SJSA1 (cell line): ENCODE measurements at regions not wholly inside any gene's neighbourhood (a gene's known extent, or its start where the extent isn't known, plus 50 kb on each side); places are given as distances from the start of the nearest gene placed in this dataset.
"Not testable (repeated sequence)": the region's sequence is repeated elsewhere in the genome, so short reads cannot be mapped to it uniquely, and the experiment has no call there.

Experiments
- DNase-seq, 2 experiments: peaks; one replicate each; pipeline ENCODE4 v3.0.0-alpha.2; 2015 to 2020; ENCODE audit warnings: low spot score in 2 of 2, low read depth in 1 of 2
- H3K27ac ChIP-seq: fragments of 250-450 bp; sonication (Bioruptor Pico); 2 replicates; pipeline ENCODE4 v1.5.1; 2020; ENCODE audit warnings: mild to moderate bottlenecking, moderate library complexity
- H3K27me3 ChIP-seq: fragments of 250-450 bp; sonication (Bioruptor Pico); replicated peaks from 2 replicates; pipeline ENCODE4 v1.5.1; 2020; ENCODE audit warnings: mild to moderate bottlenecking, moderate library complexity
- H3K36me3 ChIP-seq: fragments of 250-450 bp; sonication (Bioruptor Pico); 2 replicates; pipeline ENCODE4 v1.5.1; 2020; ENCODE audit warnings: mild to moderate bottlenecking
- H3K4me1 ChIP-seq: fragments of 250-450 bp; sonication (Bioruptor Pico); replicated peaks from 2 replicates; pipeline ENCODE4 v1.6.1; 2021; ENCODE audit warnings: mild to moderate bottlenecking
- H3K4me3 ChIP-seq: fragments of 250-450 bp; sonication (Bioruptor Pico); 2 replicates; pipeline ENCODE4 v1.5.1; 2020; ENCODE audit warnings: mild to moderate bottlenecking
- H3K9me3 ChIP-seq: fragments of 250-450 bp; sonication (Bioruptor Pico); replicated peaks from 2 replicates; pipeline ENCODE4 v1.5.1; 2020; ENCODE audit warnings: mild to moderate bottlenecking

DNA sequence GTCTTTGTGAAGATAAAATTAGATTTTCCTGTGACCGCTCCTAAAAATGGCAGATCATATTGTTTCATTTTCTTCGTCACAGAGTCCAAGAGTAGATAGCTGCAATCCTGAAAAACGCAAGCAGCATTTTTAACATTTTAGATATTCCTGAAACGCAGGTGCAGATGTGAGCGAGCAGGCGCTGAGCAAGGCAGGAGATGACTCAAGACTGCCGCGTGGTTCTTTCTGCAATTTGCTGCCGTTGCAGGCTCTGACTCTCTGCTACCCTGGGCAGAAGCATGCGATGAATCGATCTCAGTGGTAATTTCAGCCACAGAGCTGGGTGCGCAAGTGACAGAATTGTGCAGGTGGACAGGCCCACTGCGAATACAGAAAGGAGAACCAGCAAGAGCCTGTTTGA, 331.9 kb downstream of the ACTR3B start:
- H3K27ac ChIP-seq: no peak overlapping the region
- no peaks in the 10 kb centered on the region for H3K27me3 ChIP-seq
- H3K9me3 ChIP-seq: no peaks in the 10 kb centered on the region
- H3K4me1 ChIP-seq: no peaks in the 10 kb centered on the region
- H3K4me3 ChIP-seq: no peak overlapping the region
- DNase-seq: no peak
- H3K36me3 ChIP-seq: no peaks in the 10 kb centered on the region

DNA sequence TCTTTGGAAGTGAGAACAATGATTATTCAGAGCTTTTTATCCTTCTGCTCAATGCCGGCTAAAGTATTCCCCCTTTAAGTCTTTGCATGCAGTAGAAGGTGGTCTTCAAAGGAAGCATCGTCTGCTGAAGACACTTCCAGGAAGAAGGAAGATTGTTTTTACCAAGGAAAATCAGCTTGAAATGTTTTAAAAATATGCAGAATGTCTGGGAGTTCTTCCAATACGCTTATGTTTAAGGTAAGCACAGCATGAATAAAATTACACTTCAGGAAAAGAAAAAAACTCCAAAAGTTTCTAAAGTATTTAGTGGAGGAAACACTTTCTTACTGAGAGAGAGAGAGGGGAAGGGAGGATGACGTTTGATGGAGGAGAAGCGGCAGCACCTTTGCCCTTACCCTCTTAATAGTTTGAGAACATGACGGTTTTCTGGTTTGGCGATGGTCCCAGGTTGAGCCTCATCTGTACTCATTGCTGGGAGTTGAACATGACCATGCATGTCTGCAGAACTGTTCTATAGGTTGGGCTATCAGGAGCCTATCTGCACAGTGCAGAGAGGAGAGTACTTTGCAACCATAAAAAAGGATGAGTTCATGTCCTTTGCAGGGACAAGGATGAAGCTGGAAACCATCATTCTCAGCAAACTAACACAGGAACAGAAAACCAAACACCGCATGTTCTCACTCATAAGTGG, 338.1 kb downstream of the ACTR3B start:
- Histone ChIP-seq H3K4me1 (no peaks in the 10 kb centered on the region), H3K27me3 (no peaks in the 10 kb centered on the region), H3K27ac (no peak overlapping the region), H3K9me3 (no peaks in the 10 kb centered on the region), H3K36me3 (no peaks in the 10 kb centered on the region), H3K4me3 (no peak overlapping the region)
- no peak for DNase-seq

DNA sequence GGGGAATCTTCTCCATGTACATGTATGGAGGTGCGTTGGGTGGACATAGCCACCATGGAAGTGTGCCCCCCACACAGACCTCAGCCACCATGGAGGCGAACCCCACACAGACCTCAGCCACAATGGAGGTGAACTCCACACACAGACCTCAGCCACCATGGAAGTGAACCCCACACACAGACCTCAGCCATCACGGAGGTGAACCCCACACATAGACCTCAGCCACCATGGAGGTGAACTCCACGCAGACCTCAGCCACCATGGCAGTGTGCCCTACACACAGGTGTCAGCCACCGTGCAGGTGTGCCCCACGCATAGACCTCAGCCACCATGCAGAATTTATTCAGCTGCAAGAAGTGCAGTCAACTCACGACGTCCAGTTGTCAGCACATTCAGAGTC, 339.7 kb downstream of the ACTR3B start:
- no peak for DNase-seq
- Histone ChIP-seq H3K27me3 (no peaks in the 10 kb centered on the region), H3K9me3 (no peaks in the 10 kb centered on the region), H3K4me1 (no peaks in the 10 kb centered on the region), H3K4me3 (no peak overlapping the region), H3K27ac (no peak overlapping the region), H3K36me3 (no peaks in the 10 kb centered on the region)

DNA sequence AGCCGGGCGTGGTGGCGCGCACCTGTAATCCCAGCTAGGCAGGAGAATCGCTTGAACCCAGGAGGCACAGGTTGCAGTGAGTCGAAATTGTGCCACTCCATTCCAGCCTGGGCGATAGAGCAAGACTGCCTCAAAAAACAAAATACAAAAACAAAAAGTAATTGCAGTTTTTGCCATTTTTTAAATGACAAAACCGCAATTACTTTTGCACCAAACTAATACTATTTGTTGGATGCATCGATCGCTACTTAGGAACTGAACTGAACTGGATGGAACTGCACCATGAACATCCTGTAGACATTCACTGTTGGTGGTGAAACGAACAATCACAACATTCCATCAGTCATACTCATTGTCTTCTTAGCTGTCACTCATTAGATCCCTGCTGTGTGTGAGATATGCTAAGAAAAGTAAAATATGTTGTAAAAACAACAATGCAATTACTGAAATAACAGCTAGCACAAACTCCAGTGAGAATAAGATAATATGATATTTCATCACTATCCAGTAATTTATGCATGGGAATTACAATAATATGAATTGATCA, 341.2 kb downstream of the ACTR3B start:
- Histone ChIP-seq H3K27me3 (no peaks in the 10 kb centered on the region), H3K27ac (no peak overlapping the region), H3K4me1 (no peaks in the 10 kb centered on the region), H3K9me3 (no peaks in the 10 kb centered on the region), H3K4me3 (no peak overlapping the region), H3K36me3 (no peaks in the 10 kb centered on the region)
- no peak for DNase-seq

DNA sequence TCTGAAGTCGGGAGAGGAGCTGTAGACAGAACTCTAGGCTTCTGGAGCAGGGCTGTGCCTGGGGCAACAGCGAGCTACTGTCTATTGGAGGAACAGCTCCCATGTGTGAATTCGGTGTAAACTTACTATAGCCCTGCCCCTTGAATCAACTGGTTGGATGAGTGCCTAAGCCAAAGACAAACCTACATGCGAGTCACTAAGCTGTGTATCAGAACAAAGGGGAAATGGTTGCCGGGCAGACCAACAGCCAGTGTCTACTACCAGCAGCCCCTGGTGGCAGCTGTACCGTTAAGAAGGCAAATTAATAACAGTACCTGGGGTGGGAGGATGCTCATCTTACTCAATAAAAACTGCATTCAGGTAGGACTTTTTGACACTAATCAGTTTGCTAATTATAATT, 343.6 kb downstream of the ACTR3B start:
- Histone ChIP-seq H3K4me3 (no peak overlapping the region), H3K9me3 (no peaks in the 10 kb centered on the region), H3K4me1 (no peaks in the 10 kb centered on the region), H3K27me3 (no peaks in the 10 kb centered on the region), H3K36me3 (no peaks in the 10 kb centered on the region), H3K27ac (no peak overlapping the region)
- no peak for DNase-seq

DNA sequence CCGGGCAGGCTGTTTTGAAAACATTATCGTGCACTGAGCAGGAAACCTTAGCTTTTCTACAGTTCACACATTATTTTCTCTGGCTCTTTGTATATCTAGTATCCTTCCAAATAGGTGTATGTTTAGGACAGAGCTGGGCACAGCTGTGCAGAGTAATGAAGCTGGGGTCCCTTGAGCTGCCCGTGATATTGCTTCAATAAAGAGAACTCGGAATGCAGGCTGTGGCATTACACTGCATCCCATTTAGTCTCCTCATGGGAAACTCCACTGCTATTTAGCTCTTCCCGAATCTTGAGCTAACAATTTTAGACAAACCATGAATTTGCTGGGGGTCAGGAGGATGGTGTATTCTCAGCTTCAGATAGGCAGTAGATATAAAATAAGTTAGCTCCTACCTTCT, 348.3 kb downstream of the ACTR3B start:
- H3K9me3 ChIP-seq: no peaks in the 10 kb centered on the region
- H3K4me1 ChIP-seq: no peaks in the 10 kb centered on the region
- H3K4me3 ChIP-seq: no peak overlapping the region
- DNase-seq: no peak
- H3K27ac ChIP-seq: no peak overlapping the region
- H3K27me3 ChIP-seq: no peaks in the 10 kb centered on the region
- no peaks in the 10 kb centered on the region for H3K36me3 ChIP-seq

DNA sequence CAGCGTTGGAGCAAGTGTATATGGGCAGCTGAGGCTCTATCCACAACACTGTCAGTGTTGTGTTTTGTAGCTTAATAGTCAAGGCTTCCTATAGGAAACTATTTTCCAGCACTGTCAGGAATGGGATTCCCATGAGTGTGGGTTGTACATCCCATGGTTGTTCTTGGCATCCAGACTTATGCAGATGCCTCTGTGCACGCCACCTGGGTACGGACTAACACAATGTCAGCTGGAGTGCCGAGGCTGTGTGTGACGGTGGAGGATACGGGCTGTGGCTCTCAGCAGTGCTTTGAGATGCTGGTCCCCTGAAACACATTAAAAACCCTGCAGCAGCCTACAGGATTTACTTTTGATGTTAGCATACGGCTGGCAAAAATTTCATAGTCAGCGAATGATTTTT, 350.0 kb downstream of the ACTR3B start:
- H3K27ac ChIP-seq: no peak overlapping the region
- H3K4me3 ChIP-seq: no peak overlapping the region
- DNase-seq: no peak
- no peaks in the 10 kb centered on the region for H3K36me3 ChIP-seq
- H3K9me3 ChIP-seq: peaks cover 5% of the 10 kb centered on the region; the same call in 1 of the 2 replicates
- no peaks in the 10 kb centered on the region for H3K4me1 ChIP-seq
- no peaks in the 10 kb centered on the region for H3K27me3 ChIP-seq

DNA sequence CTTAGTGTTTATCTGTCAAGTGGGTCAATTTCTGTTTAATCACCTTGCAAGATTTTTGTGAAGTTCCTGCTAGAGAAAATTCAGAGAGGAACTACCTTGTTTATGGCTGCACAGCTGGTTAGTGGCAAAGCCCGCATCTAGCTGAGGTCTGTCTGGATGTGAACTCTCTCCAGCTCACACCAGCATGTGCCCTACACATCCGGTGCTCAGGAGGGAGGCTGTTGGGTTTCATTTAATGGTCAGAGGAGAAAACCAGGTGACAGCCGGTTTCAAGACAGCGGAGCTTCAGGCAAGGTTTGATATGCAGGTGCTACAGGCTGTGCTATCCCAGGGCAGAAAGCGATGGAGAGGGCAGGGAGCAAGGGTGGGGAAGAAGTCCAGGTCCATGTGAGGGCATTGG, 351.1 kb downstream of the ACTR3B start:
- H3K9me3 ChIP-seq: peaks cover 5% of the 10 kb centered on the region; the same call in 1 of the 2 replicates
- no peak overlapping the region for H3K4me3 ChIP-seq
- H3K27ac ChIP-seq: no peak overlapping the region
- no peaks in the 10 kb centered on the region for H3K27me3 ChIP-seq
- H3K36me3 ChIP-seq: no peaks in the 10 kb centered on the region
- H3K4me1 ChIP-seq: no peaks in the 10 kb centered on the region
- DNase-seq: no peak

DNA sequence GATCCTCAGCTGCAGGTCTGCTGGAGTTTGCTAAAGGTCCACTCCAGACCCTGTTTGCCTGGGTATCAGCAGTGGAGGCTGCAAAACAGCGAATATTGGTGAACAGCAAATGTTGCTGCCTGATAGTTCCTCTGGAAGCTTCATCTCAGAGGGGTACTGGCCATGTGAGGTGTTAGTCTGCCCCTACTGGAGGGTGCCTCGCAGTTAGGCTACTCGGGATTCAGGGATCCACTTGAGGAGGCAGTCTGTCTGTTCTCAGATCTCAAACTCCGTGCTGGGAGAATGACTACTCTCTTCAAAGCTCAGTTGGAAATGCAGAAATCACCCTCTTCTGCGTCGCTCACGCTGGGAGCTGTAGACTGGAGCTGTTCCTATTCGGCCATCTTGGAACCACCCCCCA, 362.7 kb downstream of the ACTR3B start:
- H3K4me3 ChIP-seq, H3K36me3 ChIP-seq, H3K4me1 ChIP-seq, H3K27ac ChIP-seq, H3K9me3 ChIP-seq, H3K27me3 ChIP-seq, DNase-seq: not testable (repeated sequence)

DNA sequence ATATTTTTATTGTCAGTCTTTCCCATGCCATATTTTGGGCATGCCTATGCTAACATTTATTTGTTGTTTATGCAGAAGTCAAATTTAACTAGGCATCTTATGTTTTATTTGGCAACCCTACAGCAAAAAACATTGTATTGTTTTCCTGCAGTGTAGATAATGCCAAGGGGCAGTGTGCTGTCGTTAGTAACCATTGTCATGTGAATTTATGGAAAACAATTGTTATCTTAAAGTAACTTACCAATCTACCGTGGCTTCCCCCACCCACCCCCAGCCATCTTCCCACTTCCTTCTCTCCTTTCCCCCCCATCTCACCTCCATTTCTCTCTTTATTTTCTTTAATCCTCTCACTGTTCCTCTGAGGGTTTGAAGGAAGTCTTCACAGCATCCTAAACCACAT, 370.5 kb downstream of the ACTR3B start:
- H3K27me3 ChIP-seq: no peaks in the 10 kb centered on the region
- H3K27ac ChIP-seq: no peak overlapping the region
- H3K4me1 ChIP-seq: no peaks in the 10 kb centered on the region
- H3K4me3 ChIP-seq: no peak overlapping the region
- peaks cover 2% of the 10 kb centered on the region for H3K9me3 ChIP-seq
- H3K36me3 ChIP-seq: no peaks in the 10 kb centered on the region
- no peak for DNase-seq

DNA sequence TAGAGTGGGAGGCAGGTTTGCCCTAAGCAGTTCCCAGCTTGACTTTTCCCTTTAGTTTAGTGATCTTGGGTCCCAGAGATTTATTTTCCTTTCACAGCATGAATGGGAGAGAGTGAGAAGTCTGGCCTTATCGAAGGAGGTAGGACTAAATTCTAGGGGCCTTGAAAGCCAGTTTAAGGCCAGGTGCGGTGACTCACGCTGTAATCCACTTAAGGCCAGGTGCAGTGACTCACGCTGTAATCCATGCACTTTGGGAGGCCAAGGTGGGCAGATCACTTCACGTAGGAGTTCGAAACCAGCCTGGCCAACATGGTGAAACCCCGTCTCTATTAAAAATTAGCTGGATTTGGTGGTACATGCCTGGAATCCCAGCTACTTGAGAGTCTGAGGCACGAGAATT, 392.2 kb downstream of the ACTR3B start:
- H3K27me3 ChIP-seq: no peaks in the 10 kb centered on the region
- H3K4me1 ChIP-seq: no peaks in the 10 kb centered on the region
- no peak overlapping the region for H3K4me3 ChIP-seq
- peaks cover 14% of the 10 kb centered on the region; the same call in 1 of the 2 replicates for H3K9me3 ChIP-seq
- H3K36me3 ChIP-seq: no peaks in the 10 kb centered on the region
- DNase-seq: no peak
- H3K27ac ChIP-seq: no peak overlapping the region

DNA sequence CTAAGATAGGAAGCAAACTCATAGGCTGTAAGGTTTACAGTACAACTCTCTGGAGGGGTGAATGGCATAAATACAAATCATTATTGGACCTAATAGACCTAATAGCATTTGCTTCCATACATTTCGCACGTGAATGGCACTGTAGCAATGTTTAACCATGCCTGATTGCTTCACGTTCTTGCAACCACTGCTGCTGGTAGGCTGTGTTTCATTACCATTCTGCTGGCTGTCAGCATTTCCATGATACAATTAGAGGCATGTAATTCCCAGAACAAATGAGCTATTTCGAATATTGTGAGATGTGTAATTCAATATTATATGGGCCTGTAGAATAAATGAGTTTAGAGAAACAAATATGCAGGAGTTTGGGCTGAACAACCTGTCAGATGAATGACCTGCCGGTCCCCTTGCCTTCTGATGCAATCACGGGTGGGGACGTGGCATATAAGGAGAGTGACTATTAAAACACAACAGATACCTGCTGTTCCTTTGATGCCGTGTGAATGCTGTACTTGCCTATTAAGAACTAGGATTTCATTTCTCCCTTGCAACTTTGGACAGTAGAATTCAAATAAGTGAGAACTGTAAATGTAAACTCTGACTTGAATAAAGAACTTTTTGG, 393.4 kb downstream of the ACTR3B start:
- no peak for DNase-seq
- no peaks in the 10 kb centered on the region for H3K36me3 ChIP-seq
- no peaks in the 10 kb centered on the region for H3K27me3 ChIP-seq
- no peaks in the 10 kb centered on the region for H3K4me1 ChIP-seq
- H3K4me3 ChIP-seq: no peak overlapping the region
- peaks cover 14% of the 10 kb centered on the region; the same call in 1 of the 2 replicates for H3K9me3 ChIP-seq
- no peak overlapping the region for H3K27ac ChIP-seq

DNA sequence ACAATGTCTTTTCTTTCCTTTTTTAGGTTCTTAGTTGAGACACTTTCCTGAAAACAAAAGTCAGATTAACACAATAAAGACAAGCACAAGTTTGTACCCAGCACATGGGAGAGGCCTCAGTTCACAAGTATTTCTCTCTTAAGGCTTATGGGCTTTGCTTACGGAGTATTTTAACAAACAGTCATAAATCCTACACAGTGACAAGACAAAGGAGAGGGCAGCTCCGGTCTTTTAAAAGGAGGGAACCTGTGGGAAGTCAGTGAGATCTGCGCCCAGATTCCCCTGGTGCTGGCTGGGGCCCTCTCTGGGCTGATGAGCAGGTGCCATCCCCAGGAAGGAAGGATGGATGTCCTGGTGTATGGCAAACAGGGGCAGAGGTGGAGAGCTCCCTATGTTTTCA, 398.6 kb downstream of the ACTR3B start:
- H3K4me3 ChIP-seq: no peak overlapping the region
- H3K27ac ChIP-seq: no peak overlapping the region
- no peaks in the 10 kb centered on the region for H3K27me3 ChIP-seq
- no peaks in the 10 kb centered on the region for H3K36me3 ChIP-seq
- no peaks in the 10 kb centered on the region for H3K4me1 ChIP-seq
- DNase-seq: no peak
- peaks cover 13% of the 10 kb centered on the region; the same call in 1 of the 2 replicates for H3K9me3 ChIP-seq

DNA sequence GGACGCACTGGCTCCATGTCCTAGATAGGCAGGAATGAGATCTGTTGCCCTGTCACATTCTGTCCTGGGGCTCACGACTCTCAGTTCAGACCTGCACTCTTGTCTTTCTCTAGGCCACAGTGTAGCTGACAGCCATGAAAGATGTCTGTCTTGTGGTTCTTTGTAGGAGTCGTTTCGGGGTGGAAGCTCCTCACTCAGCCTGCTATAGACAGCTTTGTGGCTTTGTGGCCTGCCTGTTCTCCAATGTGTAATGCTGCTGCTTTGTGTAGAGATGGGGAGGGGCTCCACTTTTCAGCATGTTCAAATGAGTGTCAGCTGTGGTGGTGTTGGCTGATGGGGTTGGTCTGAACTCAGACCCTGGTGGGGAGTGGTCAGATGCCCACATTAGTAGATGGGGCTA, 410.7 kb downstream of the ACTR3B start:
- Histone ChIP-seq H3K9me3 (peaks cover 1% of the 10 kb centered on the region; the same call in 1 of the 2 replicates), H3K4me1 (no peaks in the 10 kb centered on the region), H3K27me3 (no peaks in the 10 kb centered on the region), H3K27ac (no peak overlapping the region), H3K36me3 (no peaks in the 10 kb centered on the region), H3K4me3 (no peak overlapping the region)
- no peak for DNase-seq
